Fibroblast of pulmonary artery (primary cell): ENCODE measurements at regions not wholly inside any gene's neighbourhood (a gene's known extent, or its start where the extent isn't known, plus 50 kb on each side); places are given as distances from the start of the nearest gene placed in this dataset.

Experiments used
- DNase-seq: peaks from one replicate; pipeline ENCODE4 v3.0.0-alpha.2; 2010; ENCODE audit warnings: low read depth
- H3K4me3 ChIP-seq: replicated peaks from 2 replicates; pipeline ENCODE4 v1.5.1; 2011; ENCODE audit warnings: low read depth, mild to moderate bottlenecking, control low read depth, low read length, moderate library complexity
- CTCF ChIP-seq: IDR thresholded peaks from 2 replicates; pipeline ENCODE4 v1.5.1; 2011; ENCODE audit warnings: mild to moderate bottlenecking, control low read depth, low read length, inconsistent platforms; ENCODE audit errors: missing control alignments

- no peak overlapping the region for H3K4me3 ChIP-seq
- no peak for TF ChIP-seq CTCF
- DNase-seq: no peak
Measured at GRCh38 chr9:135219676-135220600, 132.5 kb downstream of the OLFM1 start.

- no peak for DNase-seq
- no peak for TF ChIP-seq CTCF
- H3K4me3 ChIP-seq: no peak overlapping the region
Measured at GRCh38 chr9:135220601-135221575, 133.4 kb downstream of the OLFM1 start.

- DNase-seq: no peak
- TF ChIP-seq CTCF: no peak
- H3K4me3 ChIP-seq: no peak overlapping the region
Measured at GRCh38 chr9:135221576-135221950, 134.1 kb downstream of the OLFM1 start.

- no peak for TF ChIP-seq CTCF
- no peak overlapping the region for H3K4me3 ChIP-seq
- DNase-seq: no peak
Measured at GRCh38 chr9:135221951-135222631, 134.6 kb downstream of the OLFM1 start.

GRCh38 chr9:135222881-135223760 lies 135.7 kb downstream of the OLFM1 start:
- H3K4me3 ChIP-seq: no peak overlapping the region
- DNase-seq: no peak
- TF ChIP-seq CTCF: no peak

GRCh38 chr9:135223831-135224230 lies 136.4 kb downstream of the OLFM1 start:
- no peak for TF ChIP-seq CTCF
- no peak overlapping the region for H3K4me3 ChIP-seq
- no peak for DNase-seq
